NCI-H2107 treated with DMSO at 0.1 percent for 48 hours (cell line): ENCODE measurements at regions not wholly inside any gene's neighbourhood (a gene's known extent, or its start where the extent isn't known, plus 50 kb on each side); places are given as distances from the start of the nearest gene placed in this dataset.

Experiments used
- DNase-seq: peaks from one replicate; lab custom pipeline; 2025; ENCODE audit not compliant: unreplicated experiment; lab: John Stamatoyannopoulos, UW

GRCh38 chr14:44029933-44030332, 477.1 kb downstream of the FSCB start:
- no peak for DNase-seq

DNA sequence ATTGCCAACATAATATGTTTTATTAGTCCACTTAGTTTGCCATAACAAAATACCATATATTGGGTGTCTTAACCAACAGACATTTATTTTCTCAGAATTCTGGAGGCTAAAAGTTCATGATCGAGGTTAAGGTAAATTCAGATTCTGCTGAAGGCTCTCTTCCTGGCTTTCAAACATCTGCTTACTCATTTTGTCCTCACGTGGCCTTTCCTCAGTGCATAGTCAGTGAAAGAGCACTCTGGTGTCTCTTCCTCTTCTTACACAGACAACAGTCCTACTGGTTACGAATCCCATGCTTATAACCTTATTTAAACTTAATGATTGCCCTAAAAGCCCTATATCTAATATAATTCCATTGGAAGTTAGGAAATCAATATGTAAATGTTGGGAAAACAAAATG, 479.7 kb downstream of the FSCB start:
- no peak for DNase-seq

- no peak for DNase-seq
These were observed 496.5 kb downstream of the FSCB start for GRCh38 chr14:44010595-44010994.

DNA sequence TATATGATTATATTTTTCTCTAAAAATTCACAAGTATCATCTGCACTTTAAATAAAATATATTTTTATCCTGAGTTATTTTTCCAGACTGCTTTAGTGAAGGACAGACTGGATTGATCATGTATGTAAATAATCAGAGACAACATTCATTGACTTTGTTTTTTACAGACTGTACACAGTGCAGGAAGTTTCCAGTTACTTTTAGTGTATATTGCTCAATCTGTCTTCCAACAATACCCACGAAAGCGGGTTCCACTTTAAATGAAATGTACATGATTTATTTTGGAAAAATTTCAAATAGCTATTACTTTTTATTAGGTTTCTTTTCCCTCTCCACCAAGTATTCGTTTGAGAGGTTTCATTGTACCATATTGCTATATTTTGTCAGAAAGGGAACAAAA, 497.0 kb downstream of the FSCB start:
- no peak for DNase-seq

GRCh38 chr14:44009642-44010041, 497.4 kb downstream of the FSCB start:
- DNase-seq: no peak

DNA sequence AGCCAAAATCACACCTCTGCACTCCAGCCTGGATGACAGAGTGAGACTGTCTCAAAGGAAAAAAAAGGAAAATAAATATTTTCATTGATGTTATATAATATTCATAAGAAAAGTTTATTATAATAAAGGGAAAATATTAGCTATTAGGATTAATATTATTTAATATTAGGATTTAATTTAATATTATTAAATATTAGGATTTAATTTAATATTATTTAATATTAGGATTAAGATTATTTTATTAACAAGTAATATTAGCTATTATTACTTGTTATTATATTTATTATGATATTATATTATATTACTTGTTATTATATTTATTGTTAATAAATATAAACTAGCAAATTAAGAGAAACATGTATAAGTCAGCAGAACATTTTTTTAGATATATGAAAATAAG, 518.1 kb downstream of the FSCB start:
- no peak for DNase-seq

DNA sequence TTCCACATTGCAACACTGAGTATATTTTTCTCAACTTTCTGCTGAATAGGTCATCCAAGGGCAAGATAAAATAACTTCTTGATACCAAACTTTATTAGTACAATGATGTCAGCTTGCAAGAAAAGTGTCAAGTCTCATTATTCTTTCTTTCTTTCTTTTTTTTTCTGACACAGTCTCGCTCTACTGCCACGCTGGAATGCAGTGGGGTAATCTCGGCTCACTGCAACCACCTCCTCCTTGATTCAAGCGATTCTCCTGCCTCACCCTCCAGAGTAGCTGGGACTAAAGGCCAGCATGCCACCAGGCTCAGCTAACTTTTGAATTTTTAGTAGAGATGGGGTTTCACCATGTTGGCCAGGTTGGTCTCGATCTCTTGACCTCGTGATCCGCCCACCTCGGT, 523.4 kb downstream of the FSCB start:
- no peak for DNase-seq

GRCh38 chr14:43981135-43981768, 525.8 kb downstream of the FSCB start:
- no peak for DNase-seq

DNA sequence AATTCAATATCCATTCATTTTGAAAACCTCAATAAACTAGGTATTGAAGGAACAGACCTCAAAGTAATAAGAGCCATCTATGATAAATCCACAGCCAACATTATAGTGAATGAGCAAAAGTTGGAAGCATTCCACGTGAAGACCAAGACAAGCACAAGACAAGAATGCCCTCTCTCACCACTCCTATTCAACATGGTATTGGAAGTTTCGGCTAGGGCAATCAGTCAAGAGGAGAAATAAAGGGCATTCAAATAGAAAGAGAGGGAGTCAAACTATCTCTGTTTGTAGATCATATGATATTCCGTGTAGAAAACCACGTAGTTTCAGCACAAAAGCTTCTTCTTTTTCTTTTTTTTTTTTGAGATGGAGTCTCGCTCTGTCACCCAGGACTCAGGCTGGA, 550.3 kb downstream of the FSCB start:
- no peak for DNase-seq

DNA sequence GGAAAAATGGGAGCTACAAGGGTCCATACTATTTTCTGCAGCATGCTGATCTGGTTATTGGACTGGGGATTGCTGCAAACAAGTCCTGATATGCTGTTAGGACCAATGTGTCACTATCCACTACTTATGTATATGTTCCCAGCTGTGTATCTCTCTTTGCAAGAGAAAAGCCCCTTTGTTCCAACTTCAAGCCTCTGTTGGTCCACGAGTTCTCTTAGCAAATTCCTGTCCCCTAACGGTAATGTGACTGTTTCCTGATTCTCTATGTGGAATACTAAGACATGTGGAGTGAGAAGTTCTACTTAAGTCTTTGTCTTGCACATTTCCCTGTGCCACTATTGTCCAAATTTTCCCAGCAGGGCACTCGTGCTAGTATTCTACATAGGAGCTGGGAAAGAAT, 557.7 kb downstream of the FSCB start:
- DNase-seq: no peak

DNA sequence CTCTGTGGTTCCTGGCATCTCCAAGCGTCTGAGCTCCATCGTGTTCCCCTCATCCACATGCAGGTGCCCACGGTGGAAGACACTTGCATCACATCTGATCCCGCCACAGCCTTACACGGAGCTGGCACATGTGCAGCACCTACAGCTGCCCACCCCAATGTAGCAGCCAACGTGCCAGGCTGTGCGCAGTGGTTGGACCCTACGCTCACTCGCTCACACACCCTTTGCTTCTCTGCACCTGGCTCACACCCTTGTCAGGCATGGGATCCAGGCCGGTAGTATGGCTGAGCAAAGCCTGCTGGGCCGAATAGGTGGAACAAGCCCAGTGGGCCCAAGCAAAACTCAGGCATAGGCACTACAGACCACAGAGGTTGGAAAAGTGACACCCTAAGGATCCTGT, 567.2 kb downstream of the FSCB start:
- no peak for DNase-seq

DNA sequence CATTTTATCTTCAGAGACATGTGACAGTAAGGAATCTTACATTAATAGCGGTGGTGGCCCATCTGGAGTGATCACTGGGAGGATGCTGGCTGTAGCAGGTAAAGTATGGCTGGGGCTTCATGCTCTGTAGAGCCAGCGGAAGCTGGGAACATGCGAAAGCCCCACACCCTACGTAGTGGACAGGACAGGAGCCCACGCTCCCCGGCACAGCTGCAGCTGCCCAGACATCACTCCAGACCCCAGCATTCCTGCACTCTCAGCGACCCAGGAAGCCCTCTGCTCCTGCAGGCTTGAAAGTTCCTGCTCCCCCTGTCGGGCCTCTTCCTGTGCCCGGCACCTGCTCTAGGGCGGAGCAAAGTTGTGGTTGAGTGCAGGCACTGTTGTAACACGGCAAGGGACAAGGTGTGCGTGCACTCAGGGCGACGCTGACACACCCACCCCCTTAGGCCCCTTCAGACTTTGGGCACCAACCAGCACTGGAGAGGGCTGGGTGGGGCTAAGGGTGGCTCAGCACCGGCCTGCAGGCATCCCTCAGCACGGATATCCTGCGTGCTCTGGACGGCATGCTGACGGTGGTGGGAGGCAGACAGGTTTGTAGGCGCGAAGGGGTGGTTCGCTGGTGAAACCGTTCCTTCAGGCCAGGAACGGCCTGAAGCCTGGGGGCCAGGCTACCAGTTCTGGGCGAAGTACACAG, 568.3 kb downstream of the FSCB start:
- DNase-seq: no peak

- DNase-seq: no peak
These were observed 570.1 kb downstream of the FSCB start for GRCh38 chr14:43937001-43937400.

DNA sequence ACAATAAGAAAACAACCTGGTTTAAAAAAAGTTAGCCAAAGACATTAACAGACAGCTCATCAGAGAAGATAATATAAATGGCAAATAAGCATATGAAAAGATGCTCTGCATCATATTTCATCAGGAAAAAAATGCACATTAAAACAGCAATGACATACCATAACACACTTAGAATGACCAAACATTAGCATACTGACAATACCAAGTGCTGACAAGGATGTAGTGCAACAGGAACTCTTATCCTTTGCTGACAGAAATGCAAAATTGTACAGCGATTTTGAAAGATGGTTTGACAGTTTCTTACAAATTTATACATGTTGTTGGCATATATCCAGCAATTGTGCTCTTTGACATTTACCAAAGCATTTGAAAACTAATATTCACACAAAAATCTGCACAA, 573.0 kb downstream of the FSCB start:
- no peak for DNase-seq

GRCh38 chr14:43914041-43914693, 592.9 kb downstream of the FSCB start:
- DNase-seq: no peak

DNA sequence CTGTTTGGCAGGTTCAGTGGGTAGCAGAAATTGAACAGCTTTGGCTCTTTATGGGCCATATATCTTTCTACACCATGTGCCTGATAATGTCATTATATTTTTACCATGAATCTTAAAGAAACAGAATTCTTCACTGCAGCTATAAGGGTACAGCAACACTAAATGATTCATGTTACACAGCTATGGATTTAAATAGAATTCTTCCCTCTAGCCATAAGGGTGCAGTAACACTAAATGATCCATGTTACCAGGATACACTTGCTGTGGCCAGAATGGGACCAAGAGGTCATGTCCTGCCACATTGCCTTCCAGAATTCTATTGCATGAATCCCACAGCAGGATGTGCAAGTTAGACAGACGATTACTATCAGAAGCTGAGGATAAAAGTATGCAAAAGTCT, 603.9 kb downstream of the FSCB start:
- DNase-seq: no peak

DNA sequence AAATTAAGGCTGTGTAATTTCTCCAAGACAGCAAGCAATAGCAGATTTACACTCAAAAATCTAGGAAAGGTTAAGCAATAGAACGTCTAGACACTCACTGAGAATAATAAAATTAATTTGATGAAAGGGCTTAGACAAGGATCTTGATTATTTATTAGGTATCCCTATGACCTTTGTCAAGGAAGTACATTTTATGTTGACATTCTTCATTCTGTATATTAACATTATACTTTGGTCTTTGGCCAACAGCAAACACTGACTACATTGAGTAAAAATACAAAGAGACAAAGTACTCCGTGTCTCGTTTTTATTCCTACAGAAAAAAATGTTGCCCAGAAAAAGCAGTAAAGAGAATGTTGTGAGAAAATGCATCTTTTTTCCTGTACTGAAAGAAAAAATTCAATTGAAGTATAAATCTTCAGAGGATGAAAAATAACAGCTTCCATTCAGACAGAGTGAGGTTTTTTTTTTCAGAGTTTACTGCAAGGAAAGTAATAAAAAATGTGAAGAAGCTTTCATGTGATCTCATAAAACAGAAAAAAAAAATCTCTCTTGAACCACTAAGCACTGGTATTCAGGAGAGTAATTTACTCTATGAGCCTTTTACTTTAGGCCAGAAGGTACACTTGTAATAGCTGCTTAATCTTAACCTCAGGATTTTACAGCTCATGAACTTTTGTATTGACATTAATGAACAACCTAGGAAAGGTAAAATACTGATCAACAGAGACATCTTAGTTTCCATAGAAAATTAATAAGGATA, 605.0 kb downstream of the FSCB start:
- no peak for DNase-seq

- DNase-seq: no peak
These were observed 606.9 kb downstream of the FSCB start for GRCh38 chr14:43900173-43900655.

DNA sequence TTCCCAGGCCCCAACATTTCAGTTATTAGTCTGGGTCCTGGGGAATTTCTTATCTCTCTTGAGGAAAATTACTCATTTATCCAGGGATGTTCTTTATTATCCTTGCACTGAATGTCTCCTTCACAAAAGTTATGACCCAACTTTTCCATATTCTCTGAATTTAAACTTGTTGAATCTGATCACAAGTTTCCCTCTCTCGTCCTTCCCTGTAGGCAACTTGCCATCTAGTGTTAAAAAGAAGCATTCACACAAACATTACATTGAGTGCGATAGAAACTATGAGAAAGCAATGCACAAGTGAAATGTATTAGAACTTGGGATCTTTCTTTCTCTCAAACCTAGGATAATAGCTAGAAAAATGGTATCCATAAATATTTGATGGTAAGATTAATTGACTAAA, 608.4 kb downstream of the FSCB start:
- no peak for DNase-seq

GRCh38 chr14:43896044-43896443, 611.0 kb downstream of the FSCB start:
- DNase-seq: no peak

- DNase-seq: no peak
These were observed 612.5 kb downstream of the FSCB start for GRCh38 chr14:43894534-43894933.

GRCh38 chr14:43887523-43887922, 619.6 kb downstream of the FSCB start:
- no peak for DNase-seq
